HEK293 (cell line): ENCODE measurements at regions not wholly inside any gene's neighbourhood (a gene's known extent, or its start where the extent isn't known, plus 50 kb on each side); places are given as distances from the start of the nearest gene placed in this dataset.
A peak's percentile ranks its signal among the peaks of the same experiment; 100 is the strongest.

Experiments
- BCL11A ChIP-seq: fragments of 450-650 bp; formaldehyde crosslinking; IDR thresholded peaks from 2 replicates; pipeline ENCODE4 v1.5.1; 2016; ENCODE audit warnings: low read depth, missing biosample characterization, missing genetic modification characterization
- GFI1B ChIP-seq: fragments of 450-650 bp; formaldehyde crosslinking; IDR thresholded peaks from 2 replicates; pipeline ENCODE4 v1.5.1; 2016; ENCODE audit warnings: missing biosample characterization, missing genetic modification characterization
- HOXC10 ChIP-seq: sonication (generic); formaldehyde crosslinking; IDR thresholded peaks from 2 replicates; pipeline ENCODE4 v1.8.1; 2023; ENCODE audit warnings: mild to moderate bottlenecking, missing genetic modification reagents
- KLF8 ChIP-seq: fragments of 450-650 bp; formaldehyde crosslinking; IDR thresholded peaks from 2 replicates; pipeline ENCODE4 v1.5.1; 2016; ENCODE audit warnings: missing biosample characterization, missing genetic modification characterization
- OSR2 ChIP-seq: fragments of 450-650 bp; formaldehyde crosslinking; IDR thresholded peaks from 2 replicates; pipeline ENCODE4 v1.5.1; 2016; ENCODE audit warnings: missing biosample characterization, missing genetic modification characterization
- PATZ1 ChIP-seq: fragments of 450-650 bp; formaldehyde crosslinking; IDR thresholded peaks from 2 replicates; pipeline ENCODE4 v1.5.1; 2016; ENCODE audit warnings: missing biosample characterization, missing genetic modification characterization
- SCRT1 ChIP-seq: fragments of 450-650 bp; formaldehyde crosslinking; IDR thresholded peaks from 2 replicates; pipeline ENCODE4 v1.5.1; 2016; ENCODE audit warnings: missing biosample characterization, missing genetic modification characterization, borderline replicate concordance
- ZBTB20 ChIP-seq: fragments of 450-650 bp; formaldehyde crosslinking; IDR thresholded peaks from 2 replicates; pipeline ENCODE4 v1.5.1; 2016; ENCODE audit warnings: missing biosample characterization, missing genetic modification characterization
- ZBTB6 ChIP-seq: fragments of 450-650 bp; formaldehyde crosslinking; IDR thresholded peaks from 2 replicates; pipeline ENCODE4 v1.5.1; 2017; ENCODE audit warnings: missing biosample characterization, missing genetic modification characterization
- ZFP3 ChIP-seq: fragments of 450-650 bp; formaldehyde crosslinking; IDR thresholded peaks from 2 replicates; pipeline ENCODE4 v1.5.1; 2016; ENCODE audit warnings: low read depth, missing biosample characterization, missing genetic modification characterization
- ZIC2 ChIP-seq: fragments of 450-650 bp; formaldehyde crosslinking; IDR thresholded peaks from 2 replicates; pipeline ENCODE4 v1.5.1; 2016; ENCODE audit warnings: missing biosample characterization, missing genetic modification characterization
- ZNF169 ChIP-seq: fragments of 450-650 bp; formaldehyde crosslinking; IDR thresholded peaks from 2 replicates; pipeline ENCODE4 v1.5.1; 2016; ENCODE audit warnings: missing biosample characterization, missing genetic modification characterization
- ZNF175 ChIP-seq: fragments of 450-650 bp; formaldehyde crosslinking; IDR thresholded peaks from 2 replicates; pipeline ENCODE4 v1.5.1; 2016; ENCODE audit warnings: missing biosample characterization, missing genetic modification characterization
- ZNF23 ChIP-seq: fragments of 450-650 bp; formaldehyde crosslinking; IDR thresholded peaks from 2 replicates; pipeline ENCODE4 v1.5.1; 2016; ENCODE audit warnings: missing biosample characterization, missing genetic modification characterization, borderline replicate concordance
- ZNF274 ChIP-seq, 2 experiments: fragments of 200-500 bp in 1 of 2; fragments of 450-650 bp in 1 of 2; sonication (Bioruptor generic) in 1 of 2; formaldehyde crosslinking in 1 of 2; IDR thresholded peaks; 2 replicates each; pipeline versions ENCODE4 v1.5.1 to v1.6.1; 2014 to 2016; ENCODE audit warnings: borderline replicate concordance in 1 of 2, inconsistent platforms in 1 of 2, low read length in 1 of 2, missing biosample characterization in 1 of 2, missing genetic modification characterization in 1 of 2
- ZNF280D ChIP-seq: fragments of 450-650 bp; formaldehyde crosslinking; IDR thresholded peaks from 2 replicates; pipeline ENCODE4 v1.5.1; 2016; ENCODE audit warnings: missing biosample characterization, missing genetic modification characterization
- ZNF292 ChIP-seq: fragments of 450-650 bp; formaldehyde crosslinking; IDR thresholded peaks from 2 replicates; pipeline ENCODE4 v1.5.1; 2016; ENCODE audit warnings: low read depth, missing biosample characterization, missing genetic modification characterization, borderline replicate concordance
- ZNF426 ChIP-seq: fragments of 450-650 bp; formaldehyde crosslinking; IDR thresholded peaks from 2 replicates; pipeline ENCODE4 v1.5.1; 2017; ENCODE audit warnings: missing biosample characterization, missing genetic modification characterization, mild to moderate bottlenecking, inconsistent platforms, moderate library complexity
- ZNF488 ChIP-seq: fragments of 450-650 bp; formaldehyde crosslinking; IDR thresholded peaks from 2 replicates; pipeline ENCODE4 v1.5.1; 2016; ENCODE audit warnings: missing biosample characterization, missing genetic modification characterization
- ZNF521 ChIP-seq: fragments of 450-650 bp; formaldehyde crosslinking; IDR thresholded peaks from 2 replicates; pipeline ENCODE4 v1.5.1; 2017; ENCODE audit warnings: missing biosample characterization, mild to moderate bottlenecking, missing genetic modification characterization
- ZNF544 ChIP-seq: fragments of 450-650 bp; formaldehyde crosslinking; IDR thresholded peaks from 2 replicates; pipeline ENCODE4 v1.5.0; 2017; ENCODE audit warnings: missing biosample characterization, missing genetic modification characterization
- ZNF660 ChIP-seq: fragments of 450-650 bp; IDR thresholded peaks from 2 replicates; pipeline ENCODE4 v1.5.1; 2018; ENCODE audit warnings: missing biosample characterization, mild to moderate bottlenecking, missing genetic modification characterization
- ZNF707 ChIP-seq: fragments of 450-650 bp; formaldehyde crosslinking; IDR thresholded peaks from 2 replicates; pipeline ENCODE4 v1.5.1; 2016; ENCODE audit warnings: missing biosample characterization, missing genetic modification characterization
- TF ChIP-seq, protein P1 (sequence below): fragments of 450-650 bp; formaldehyde crosslinking; IDR thresholded peaks from 2 replicates; pipeline ENCODE4 v1.5.1; 2016; ENCODE audit warnings: missing biosample characterization, missing genetic modification characterization
- TF ChIP-seq, protein P2 (sequence below): fragments of 450-650 bp; formaldehyde crosslinking; IDR thresholded peaks from 2 replicates; pipeline ENCODE4 v1.5.1; 2016; ENCODE audit warnings: missing biosample characterization, missing genetic modification characterization

DNA sequence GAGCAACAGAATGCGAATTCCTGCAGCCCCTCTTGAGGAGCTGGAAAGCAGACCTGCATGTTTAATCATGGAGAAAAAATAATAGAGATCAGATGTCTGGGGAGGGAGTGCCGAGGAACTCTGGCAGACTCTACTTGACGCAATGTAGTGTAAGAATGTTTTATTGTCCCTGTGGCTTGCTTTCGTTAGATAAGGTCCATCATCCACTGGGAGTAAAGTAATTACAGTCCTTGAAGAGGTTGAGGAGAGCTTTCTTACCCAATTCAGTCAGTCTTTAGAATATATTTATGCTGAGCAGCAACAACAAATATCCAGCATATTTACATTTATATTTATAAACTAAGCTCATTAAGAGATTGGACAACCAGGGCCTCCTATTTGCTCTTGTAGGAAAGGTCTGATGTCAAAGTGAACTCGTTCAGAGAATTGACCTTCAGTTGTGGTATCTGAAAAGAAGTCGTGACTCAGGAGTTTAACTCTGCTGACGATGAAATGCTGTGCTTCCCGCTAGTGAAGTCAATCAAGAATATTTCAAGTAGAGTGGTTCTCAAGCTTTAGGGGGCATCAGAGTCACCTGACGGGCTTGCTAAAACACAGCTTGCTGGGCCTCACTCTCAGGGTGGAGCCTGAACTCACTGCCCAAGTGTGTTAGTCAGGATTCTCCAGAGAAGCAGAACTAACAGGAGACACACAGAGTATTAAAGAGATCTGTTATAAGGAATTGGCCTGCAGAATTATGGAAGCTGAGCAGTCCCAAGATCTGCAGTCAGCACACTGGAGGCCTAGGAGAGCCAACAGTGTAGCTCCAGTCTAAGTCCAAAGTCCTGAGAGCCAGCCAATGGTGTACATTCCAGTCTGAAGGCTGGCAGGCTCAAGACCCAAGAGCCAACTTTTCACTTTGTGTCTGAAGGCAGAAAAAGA lies 139.3 kb upstream of the LMNTD1 start (continued):
- TF ChIP-seq ZNF274 (IDR thresholded peaks at IDR 0.05; ENCODE audit: low read length) (no peak), ZNF274 (tag by site-specific recombination; IDR thresholded peaks at IDR 0.05; ENCODE audit: borderline replicate concordance) (no peak), SCRT1 (tag by site-specific recombination) (0 out of 2 replicates have a peak, but pooled peaks have one; percentile 29), ZNF660 (tag by site-specific recombination) (peak; percentile 73), ZIC2 (peak; percentile 26; the same call in 1 of the 2 replicates), ZNF292 (tag by site-specific recombination) (no peak), PATZ1 (tag by site-specific recombination) (peak; percentile 63), ZNF175 (tag by site-specific recombination) (no peak), ZNF544 (tag by site-specific recombination) (no peak), ZNF521 (tag by site-specific recombination) (no peak), ZNF23 (tag by site-specific recombination) (no peak), ZBTB20 (peak; percentile 98), ZNF707 (tag by site-specific recombination) (no peak), ZFP3 (tag by site-specific recombination) (no peak), BCL11A (0 out of 2 replicates have a peak, but pooled peaks have one; percentile 34), ZNF169 (no peak), KLF8 (no peak), ZNF488 (tag by site-specific recombination) (no peak), GFI1B (no peak), HOXC10 (CRISPR knock-in tag) (no peak), ZNF280D (tag by site-specific recombination) (no peak), OSR2 (tag by site-specific recombination) (peak; percentile 67), ZBTB6 (tag by site-specific recombination) (peak; percentile 50; the same call in 1 of the 2 replicates), ZNF426 (tag by site-specific recombination) (no peak)
- TF ChIP-seq, protein P1, sequence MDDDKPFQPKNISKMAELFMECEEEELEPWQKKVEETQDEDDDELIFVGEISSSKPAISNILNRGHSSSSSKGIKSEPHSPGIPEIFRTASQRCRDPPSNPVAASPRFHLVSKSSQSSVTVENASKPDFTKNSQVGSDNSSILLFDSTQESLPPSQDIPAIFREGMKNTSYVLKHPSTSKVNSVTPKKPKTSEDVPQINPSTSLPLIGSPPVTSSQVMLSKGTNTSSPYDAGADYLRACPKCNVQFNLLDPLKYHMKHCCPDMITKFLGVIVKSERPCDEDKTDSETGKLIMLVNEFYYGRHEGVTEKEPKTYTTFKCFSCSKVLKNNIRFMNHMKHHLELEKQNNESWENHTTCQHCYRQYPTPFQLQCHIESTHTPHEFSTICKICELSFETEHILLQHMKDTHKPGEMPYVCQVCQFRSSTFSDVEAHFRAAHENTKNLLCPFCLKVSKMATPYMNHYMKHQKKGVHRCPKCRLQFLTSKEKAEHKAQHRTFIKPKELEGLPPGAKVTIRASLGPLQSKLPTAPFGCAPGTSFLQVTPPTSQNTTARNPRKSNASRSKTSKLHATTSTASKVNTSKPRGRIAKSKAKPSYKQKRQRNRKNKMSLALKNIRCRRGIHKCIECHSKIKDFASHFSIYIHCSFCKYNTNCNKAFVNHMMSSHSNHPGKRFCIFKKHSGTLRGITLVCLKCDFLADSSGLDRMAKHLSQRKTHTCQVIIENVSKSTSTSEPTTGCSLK (tag by site-specific recombination): no peak
- TF ChIP-seq, protein P2, sequence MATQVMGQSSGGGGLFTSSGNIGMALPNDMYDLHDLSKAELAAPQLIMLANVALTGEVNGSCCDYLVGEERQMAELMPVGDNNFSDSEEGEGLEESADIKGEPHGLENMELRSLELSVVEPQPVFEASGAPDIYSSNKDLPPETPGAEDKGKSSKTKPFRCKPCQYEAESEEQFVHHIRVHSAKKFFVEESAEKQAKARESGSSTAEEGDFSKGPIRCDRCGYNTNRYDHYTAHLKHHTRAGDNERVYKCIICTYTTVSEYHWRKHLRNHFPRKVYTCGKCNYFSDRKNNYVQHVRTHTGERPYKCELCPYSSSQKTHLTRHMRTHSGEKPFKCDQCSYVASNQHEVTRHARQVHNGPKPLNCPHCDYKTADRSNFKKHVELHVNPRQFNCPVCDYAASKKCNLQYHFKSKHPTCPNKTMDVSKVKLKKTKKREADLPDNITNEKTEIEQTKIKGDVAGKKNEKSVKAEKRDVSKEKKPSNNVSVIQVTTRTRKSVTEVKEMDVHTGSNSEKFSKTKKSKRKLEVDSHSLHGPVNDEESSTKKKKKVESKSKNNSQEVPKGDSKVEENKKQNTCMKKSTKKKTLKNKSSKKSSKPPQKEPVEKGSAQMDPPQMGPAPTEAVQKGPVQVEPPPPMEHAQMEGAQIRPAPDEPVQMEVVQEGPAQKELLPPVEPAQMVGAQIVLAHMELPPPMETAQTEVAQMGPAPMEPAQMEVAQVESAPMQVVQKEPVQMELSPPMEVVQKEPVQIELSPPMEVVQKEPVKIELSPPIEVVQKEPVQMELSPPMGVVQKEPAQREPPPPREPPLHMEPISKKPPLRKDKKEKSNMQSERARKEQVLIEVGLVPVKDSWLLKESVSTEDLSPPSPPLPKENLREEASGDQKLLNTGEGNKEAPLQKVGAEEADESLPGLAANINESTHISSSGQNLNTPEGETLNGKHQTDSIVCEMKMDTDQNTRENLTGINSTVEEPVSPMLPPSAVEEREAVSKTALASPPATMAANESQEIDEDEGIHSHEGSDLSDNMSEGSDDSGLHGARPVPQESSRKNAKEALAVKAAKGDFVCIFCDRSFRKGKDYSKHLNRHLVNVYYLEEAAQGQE: peak; percentile 15; the same call in 1 of the 2 replicates
